NB4 (cell line): ENCODE measurements at regions not wholly inside any gene's neighbourhood (a gene's known extent, or its start where the extent isn't known, plus 50 kb on each side); places are given as distances from the start of the nearest gene placed in this dataset.

Experiments used
- DNase-seq: peaks from one replicate; pipeline ENCODE4 v3.0.0; 2010; ENCODE audit warnings: low read depth
- H3K4me3 ChIP-seq: one replicate; pipeline ENCODE4 v1.5.1; 2011; ENCODE audit warnings: mild to moderate bottlenecking, low read depth, low read length, moderate library complexity
- CTCF ChIP-seq: IDR thresholded peaks from one replicate; pipeline ENCODE4 v1.5.1; 2012; ENCODE audit warnings: low read depth, low read length
- MYC ChIP-seq: IDR thresholded peaks from 2 replicates; pipeline ENCODE4 v1.6.1; 2011; ENCODE audit warnings: low read depth, low read length
- POLR2A ChIP-seq: IDR thresholded peaks from 2 replicates; pipeline ENCODE4 v1.6.1; 2011; ENCODE audit warnings: mild to moderate bottlenecking; ENCODE audit not compliant: insufficient read length; ENCODE audit errors: extremely low read depth
- TF ChIP-seq, protein P1 (sequence below): IDR thresholded peaks from 2 replicates; pipeline ENCODE4 v1.6.1; 2011; ENCODE audit warnings: low read depth, low read length

DNA sequence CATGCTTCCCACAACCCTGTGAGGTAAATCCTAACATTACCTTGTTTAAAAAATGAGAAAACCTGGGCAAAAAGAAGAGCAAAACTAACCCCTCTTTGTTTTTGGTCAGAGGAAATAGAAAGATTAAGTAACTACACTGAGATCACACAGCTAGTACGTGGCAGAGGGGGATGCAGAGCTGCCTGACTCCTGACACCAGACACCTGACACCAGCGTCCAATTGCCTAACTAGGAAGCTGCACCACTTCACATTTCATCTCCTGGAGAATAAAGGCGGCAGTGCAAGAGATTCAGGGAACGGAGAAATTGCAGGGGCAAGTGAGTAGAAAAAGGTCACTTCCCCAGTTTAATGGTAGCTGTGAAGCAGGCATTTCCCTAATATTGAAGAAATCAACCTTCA, 229.3 kb upstream of the PTBP2 start:
- TF ChIP-seq POLR2A, result no peak
- no peak for TF ChIP-seq CTCF
- TF ChIP-seq, protein P1, sequence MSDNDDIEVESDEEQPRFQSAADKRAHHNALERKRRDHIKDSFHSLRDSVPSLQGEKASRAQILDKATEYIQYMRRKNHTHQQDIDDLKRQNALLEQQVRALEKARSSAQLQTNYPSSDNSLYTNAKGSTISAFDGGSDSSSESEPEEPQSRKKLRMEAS, result no peak
- no peak for TF ChIP-seq MYC
- no peak overlapping the region for H3K4me3 ChIP-seq
- no peak for DNase-seq

DNA sequence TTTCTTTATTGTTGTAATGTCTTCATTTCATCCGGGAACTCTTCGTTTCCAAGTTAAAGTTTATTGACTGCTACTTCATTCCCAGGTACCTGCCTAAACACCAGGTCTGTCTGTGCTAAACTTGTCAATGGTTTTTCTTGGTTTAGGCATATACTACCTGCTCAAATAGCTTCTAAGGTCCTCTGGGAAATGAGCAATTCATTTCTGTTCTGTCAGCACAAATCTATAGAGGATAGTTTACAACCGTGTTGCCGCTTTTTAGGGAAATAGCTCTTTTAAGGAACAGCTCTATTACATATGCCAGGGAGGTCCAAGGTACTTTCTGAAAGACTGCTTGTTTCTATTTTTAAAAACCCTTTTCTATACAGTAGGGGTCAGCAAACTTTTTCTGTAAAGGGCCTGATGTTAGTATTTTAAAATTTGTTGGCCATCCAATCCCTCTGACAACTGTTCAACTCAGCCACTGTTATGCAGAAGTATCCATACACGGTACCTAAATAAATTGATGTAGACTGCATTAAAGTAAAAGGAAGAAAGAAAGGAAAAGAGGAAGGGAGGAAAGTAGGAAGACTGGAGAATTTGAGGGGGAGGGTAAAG, 222.7 kb upstream of the PTBP2 start:
- DNase-seq, result no peak
- TF ChIP-seq MYC (no peak), CTCF (no peak), POLR2A (no peak)
- TF ChIP-seq, protein P1, result no peak
- H3K4me3 ChIP-seq, result no peak overlapping the region

DNA sequence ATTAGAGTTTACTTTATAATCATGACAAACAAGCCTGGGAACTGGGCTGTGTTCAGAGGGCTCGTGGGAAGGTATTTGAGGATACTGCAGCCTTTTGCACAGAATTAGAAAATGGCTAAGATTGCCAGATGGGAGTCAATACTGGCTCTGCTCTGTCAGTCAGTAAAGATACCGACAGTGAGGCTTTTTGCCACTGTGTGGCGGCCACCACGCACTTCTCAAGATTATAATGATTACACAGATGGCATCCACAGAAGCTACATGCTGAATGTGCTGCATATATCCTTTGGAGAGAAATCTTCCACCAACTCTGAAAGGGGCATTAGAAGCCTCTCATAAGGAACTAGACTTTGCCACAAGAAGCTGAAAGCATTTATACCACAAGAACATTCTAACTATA, 213.4 kb upstream of the PTBP2 start:
- TF ChIP-seq MYC (no peak), POLR2A (no peak), CTCF (no peak)
- TF ChIP-seq, protein P1, result no peak
- H3K4me3 ChIP-seq, result no peak overlapping the region
- DNase-seq, result no peak

DNA sequence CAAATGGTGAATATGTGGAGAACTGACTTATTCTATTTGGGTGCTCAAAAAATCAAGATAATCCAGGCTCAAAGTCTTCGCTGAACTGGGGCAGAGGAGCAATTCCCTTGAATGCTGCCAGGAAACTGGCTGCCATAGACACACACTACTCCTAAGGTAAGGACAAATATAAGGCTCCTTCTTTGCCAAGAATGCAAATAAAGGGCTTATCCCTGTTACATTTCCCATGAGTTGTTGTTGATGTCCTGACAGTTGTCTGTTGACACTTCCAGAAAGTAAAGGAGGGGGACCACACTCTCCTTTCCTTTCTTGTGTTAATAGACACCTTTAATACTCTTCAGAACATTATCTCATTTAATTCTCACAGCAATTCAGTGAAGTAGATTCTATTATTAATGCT, 212.2 kb upstream of the PTBP2 start:
- no peak for DNase-seq
- TF ChIP-seq CTCF (no peak), POLR2A (no peak), MYC (no peak)
- TF ChIP-seq, protein P1, result no peak
- H3K4me3 ChIP-seq, result no peak overlapping the region

- no peak for DNase-seq
- TF ChIP-seq, protein P1, result no peak
- no peak overlapping the region for H3K4me3 ChIP-seq
Measured at GRCh38 chr1:96509951-96510350, 211.6 kb upstream of the PTBP2 start.

DNA sequence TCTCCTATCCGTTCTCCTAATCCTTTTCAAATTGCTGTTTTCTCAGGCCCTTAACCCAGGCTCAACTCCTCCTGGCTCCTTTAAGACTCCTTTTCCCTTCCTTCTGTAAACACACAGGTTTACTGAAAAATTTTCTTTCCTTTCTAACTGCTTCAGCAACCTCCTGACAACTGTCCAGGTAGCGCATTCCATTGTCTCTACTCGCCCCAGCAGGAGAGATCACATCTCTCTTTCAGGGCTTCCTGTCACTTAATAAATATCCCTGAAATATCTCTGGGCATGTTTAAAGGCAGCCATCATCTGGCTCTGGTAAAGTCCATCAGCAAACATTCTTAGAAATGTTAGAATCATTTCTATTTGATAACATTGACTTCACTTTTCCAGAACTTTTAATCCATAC, 211.2 kb upstream of the PTBP2 start:
- no peak for DNase-seq
- TF ChIP-seq, protein P1, result no peak
- no peak for TF ChIP-seq MYC
- no peak for TF ChIP-seq POLR2A
- TF ChIP-seq CTCF, result no peak
- H3K4me3 ChIP-seq, result no peak overlapping the region
